ENCODE measurements at regions not wholly inside any gene's neighbourhood (a gene's known extent, or its start where the extent isn't known, plus 50 kb on each side); places are given as distances from the start of the nearest gene placed in this dataset.
"Not testable (repeated sequence)": the region's sequence is repeated elsewhere in the genome, so short reads cannot be mapped to it uniquely, and the experiment has no call there.

- Histone ChIP-seq H3K27me3 (no peaks in the 10 kb centered on the region), H3K36me3 (no peaks in the 10 kb centered on the region), H3K9me3 (no peaks in the 10 kb centered on the region), H3K4me1 (no peaks in the 10 kb centered on the region), H3K27ac (no peak overlapping the region), H3K4me3 (no peak overlapping the region)
- intact Hi-C loops (cut with DNase I): no loop called here
- TF ChIP-seq, protein P1, sequence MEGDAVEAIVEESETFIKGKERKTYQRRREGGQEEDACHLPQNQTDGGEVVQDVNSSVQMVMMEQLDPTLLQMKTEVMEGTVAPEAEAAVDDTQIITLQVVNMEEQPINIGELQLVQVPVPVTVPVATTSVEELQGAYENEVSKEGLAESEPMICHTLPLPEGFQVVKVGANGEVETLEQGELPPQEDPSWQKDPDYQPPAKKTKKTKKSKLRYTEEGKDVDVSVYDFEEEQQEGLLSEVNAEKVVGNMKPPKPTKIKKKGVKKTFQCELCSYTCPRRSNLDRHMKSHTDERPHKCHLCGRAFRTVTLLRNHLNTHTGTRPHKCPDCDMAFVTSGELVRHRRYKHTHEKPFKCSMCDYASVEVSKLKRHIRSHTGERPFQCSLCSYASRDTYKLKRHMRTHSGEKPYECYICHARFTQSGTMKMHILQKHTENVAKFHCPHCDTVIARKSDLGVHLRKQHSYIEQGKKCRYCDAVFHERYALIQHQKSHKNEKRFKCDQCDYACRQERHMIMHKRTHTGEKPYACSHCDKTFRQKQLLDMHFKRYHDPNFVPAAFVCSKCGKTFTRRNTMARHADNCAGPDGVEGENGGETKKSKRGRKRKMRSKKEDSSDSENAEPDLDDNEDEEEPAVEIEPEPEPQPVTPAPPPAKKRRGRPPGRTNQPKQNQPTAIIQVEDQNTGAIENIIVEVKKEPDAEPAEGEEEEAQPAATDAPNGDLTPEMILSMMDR (IDR thresholded peaks at IDR 0.05): no peak
- no peak for TF ChIP-seq POLR2A (IDR thresholded peaks at IDR 0.05)
- DNase-seq (no peak), ATAC-seq (no peak)
- 52% methylated on average over 3 of the region's 4 CpGs for WGBS (ENCODE audit: insufficient coverage, low coverage, low lambda C conversion rate, missing lambda C conversion rate)
Measured at GRCh38 chr9:28503573-28503972, 930.3 kb upstream of the C9orf72 start.

DNA sequence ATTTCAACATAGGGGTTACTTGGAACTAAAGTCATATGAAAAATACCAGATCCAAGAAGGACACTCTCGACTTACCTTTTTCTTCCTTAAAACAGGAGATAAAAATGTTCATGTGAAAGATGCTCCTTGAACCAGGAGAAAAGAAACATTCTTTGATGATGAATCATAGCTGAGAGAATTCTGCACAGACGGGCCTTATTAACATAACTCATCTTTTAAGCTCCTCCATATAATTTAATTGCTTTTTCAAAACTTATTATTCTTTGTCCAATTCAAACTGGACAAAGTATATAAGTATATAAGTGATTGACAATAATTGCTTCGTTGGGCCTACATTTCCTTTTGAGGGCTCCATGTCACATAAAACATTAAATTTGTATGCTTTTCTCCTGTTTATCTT lies 945.2 kb upstream of the C9orf72 start:
- ATAC-seq: no peak
- TF ChIP-seq, protein P1 (IDR thresholded peaks at IDR 0.05): no peak
- no peak for TF ChIP-seq POLR2A (IDR thresholded peaks at IDR 0.05)
- 24% methylated on average over 3 of the region's 3 CpGs for WGBS (ENCODE audit: insufficient coverage, low coverage, low lambda C conversion rate, missing lambda C conversion rate)
- H3K27me3 ChIP-seq: no peaks in the 10 kb centered on the region
- H3K4me1 ChIP-seq: no peaks in the 10 kb centered on the region
- DNase-seq: no peak
- H3K4me3 ChIP-seq: no peak overlapping the region
- no peak overlapping the region for H3K27ac ChIP-seq
- intact Hi-C loops (cut with DNase I): no loop called here
- H3K9me3 ChIP-seq: no peaks in the 10 kb centered on the region
- H3K36me3 ChIP-seq: no peaks in the 10 kb centered on the region

DNA sequence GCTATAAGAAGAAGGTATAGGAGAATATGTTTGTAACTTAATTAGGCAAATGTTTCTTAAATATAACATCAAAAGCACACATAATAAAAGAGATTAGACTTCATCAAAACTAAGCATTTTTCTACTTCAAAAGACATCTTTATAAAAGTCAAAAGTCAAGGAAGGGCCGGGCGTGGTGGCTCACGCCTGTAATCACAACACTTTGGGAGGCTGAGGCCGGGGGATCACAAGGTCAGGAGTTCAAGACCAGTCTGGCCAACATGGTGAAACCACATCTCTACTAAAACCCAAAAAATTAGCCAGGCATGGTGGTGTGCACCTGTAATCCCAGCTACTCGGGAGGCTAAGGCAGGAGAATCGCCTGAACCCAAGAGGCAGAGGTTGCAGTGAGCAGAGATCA lies 951.0 kb upstream of the C9orf72 start:
- ATAC-seq; intact Hi-C loops (cut with DNase I); H3K4me3 ChIP-seq; H3K27ac ChIP-seq; H3K36me3 ChIP-seq; H3K4me1 ChIP-seq; H3K27me3 ChIP-seq; DNase-seq; H3K9me3 ChIP-seq: not testable (repeated sequence)
- WGBS (ENCODE audit: insufficient coverage, low coverage, low lambda C conversion rate, missing lambda C conversion rate): 47% methylated on average over 6 of the region's 6 CpGs

- 45% methylated on average over 1 of the region's 1 CpG for WGBS (ENCODE audit: insufficient coverage, low coverage, low lambda C conversion rate, missing lambda C conversion rate)
- H3K27ac ChIP-seq: no peak overlapping the region
Measured at GRCh38 chr9:28528049-28528448, 954.8 kb upstream of the C9orf72 start.

GRCh38 chr9:28538132-28538531 lies 964.9 kb upstream of the C9orf72 start:
- H3K4me1 ChIP-seq: no peaks in the 10 kb centered on the region
- DNase-seq (no peak), ATAC-seq (no peak)
- TF ChIP-seq, protein P1 (IDR thresholded peaks at IDR 0.05): no peak
- no peak for TF ChIP-seq POLR2A (IDR thresholded peaks at IDR 0.05)
- no peak overlapping the region for H3K27ac ChIP-seq
- no peaks in the 10 kb centered on the region for H3K27me3 ChIP-seq
- H3K4me3 ChIP-seq: no peak overlapping the region
- intact Hi-C loops (cut with DNase I): no loop called here
- no peaks in the 10 kb centered on the region for H3K9me3 ChIP-seq
- WGBS (ENCODE audit: insufficient coverage, low coverage, low lambda C conversion rate, missing lambda C conversion rate): 29% methylated on average over 3 of the region's 3 CpGs
- H3K36me3 ChIP-seq: no peaks in the 10 kb centered on the region

More at GRCh38 chr9:28528049-28528448, 954.8 kb upstream of the C9orf72 start:
- DNase-seq (no peak), ATAC-seq (no peak)
- Histone ChIP-seq H3K4me3 (no peak overlapping the region), H3K36me3 (no peaks in the 10 kb centered on the region), H3K27me3 (no peaks in the 10 kb centered on the region), H3K4me1 (no peaks in the 10 kb centered on the region), H3K9me3 (no peaks in the 10 kb centered on the region)
- intact Hi-C loops (cut with DNase I): no loop called here
- no peak for TF ChIP-seq POLR2A (IDR thresholded peaks at IDR 0.05)
- TF ChIP-seq, protein P1 (IDR thresholded peaks at IDR 0.05): no peak

Data from right lobe of liver (tissue), 6 donors.